GM19452 (cell line): ENCODE measurements at regions not wholly inside any gene's neighbourhood (a gene's known extent, or its start where the extent isn't known, plus 50 kb on each side); places are given as distances from the start of the nearest gene placed in this dataset.

ENCODE experiments used
- ATAC-seq: cut with Tn5 transposase; IDR thresholded peaks from one replicate; pipeline ENCODE4 v1.9.1; 2021; ENCODE audit not compliant: unreplicated experiment

GRCh38 chr14:66065188-66065587 lies 421.0 kb upstream of the CCDC196 start:
- no peak for ATAC-seq

- no peak for ATAC-seq
Observed at GRCh38 chr14:66066981-66067776, 419.0 kb upstream of the CCDC196 start.

- ATAC-seq = no peak
Observed at GRCh38 chr14:66069036-66069435, 417.1 kb upstream of the CCDC196 start.

GRCh38 chr14:66069830-66070541 lies 416.2 kb upstream of the CCDC196 start:
- no peak for ATAC-seq

GRCh38 chr14:66070542-66071319 lies 415.4 kb upstream of the CCDC196 start:
- ATAC-seq = no peak

GRCh38 chr14:66072190-66073084 lies 413.7 kb upstream of the CCDC196 start:
- ATAC-seq = no peak

GRCh38 chr14:66074537-66074936 lies 411.6 kb upstream of the CCDC196 start:
- ATAC-seq = no peak

- no peak for ATAC-seq
Observed at GRCh38 chr14:66076176-66076575, 410.0 kb upstream of the CCDC196 start.

- ATAC-seq = no peak
Observed at GRCh38 chr14:66078006-66078405, 408.2 kb upstream of the CCDC196 start.

GRCh38 chr14:66081594-66082376 lies 404.4 kb upstream of the CCDC196 start:
- no peak for ATAC-seq

- no peak for ATAC-seq
Observed at GRCh38 chr14:66085224-66085623, 400.9 kb upstream of the CCDC196 start.

- no peak for ATAC-seq
Observed at GRCh38 chr14:66085665-66086064, 400.5 kb upstream of the CCDC196 start.

GRCh38 chr14:66087231-66087630 lies 398.9 kb upstream of the CCDC196 start:
- no peak for ATAC-seq

- no peak for ATAC-seq
Observed at GRCh38 chr14:66088656-66089055, 397.5 kb upstream of the CCDC196 start.

- ATAC-seq = no peak
Observed at GRCh38 chr14:66092206-66092605, 394.0 kb upstream of the CCDC196 start.

GRCh38 chr14:66092748-66093147 lies 393.4 kb upstream of the CCDC196 start:
- ATAC-seq = no peak

- ATAC-seq = no peak
Observed at GRCh38 chr14:66094001-66094727, 392.0 kb upstream of the CCDC196 start.

GRCh38 chr14:66099451-66099850 lies 386.7 kb upstream of the CCDC196 start:
- ATAC-seq = no peak

GRCh38 chr14:66099931-66100330 lies 386.2 kb upstream of the CCDC196 start:
- no peak for ATAC-seq
